CD4-positive, alpha-beta T cell (primary cell): ENCODE measurements at regions not wholly inside any gene's neighbourhood (a gene's known extent, or its start where the extent isn't known, plus 50 kb on each side); places are given as distances from the start of the nearest gene placed in this dataset.

Source experiments
- ATAC-seq: fragments of 200-7000 bp; cut with Tn5 transposase; one replicate; pipeline ENCODE4 v1.10.0; 2022; ENCODE audit warnings: mild to moderate bottlenecking; ENCODE audit not compliant: poor library complexity
- CTCF ChIA-PET: fragments of 350-600 bp; sonication (Branson Sonifier 250); formaldehyde crosslinking; loops from one replicate; lab custom pipeline; 2021; ENCODE audit warnings: antibody characterized with exemption, inconsistent platforms; lab: Charles Lee
- POLR2A ChIA-PET: fragments of 350-600 bp; sonication (Branson Sonifier 250); formaldehyde crosslinking; loops from one replicate; lab custom pipeline; 2021; ENCODE audit warnings: antibody characterized with exemption, inconsistent platforms; lab: Charles Lee
- DNase-seq, 14 experiments: peaks; one replicate each; pipeline ENCODE4 v3.0.0-alpha.2; 2013 to 2020; ENCODE audit warnings: mixed read lengths in 2 of 14
- H3K27ac ChIP-seq, 2 donors: one replicate each; pipeline versions ENCODE4 v1.5.1 to v1.7.0; 2013; ENCODE audit warnings: low read length in 2 of 2, low read depth in 1 of 2, mild to moderate bottlenecking in 1 of 2
- H3K27me3 ChIP-seq, 2 experiments: 1 replicate in 1 of 2; 2 replicates in 1 of 2; pipeline versions ENCODE4 v1.6.1 to v1.7.0; 2013; ENCODE audit warnings: low read length in 2 of 2, control low read depth in 1 of 2, mild to moderate bottlenecking in 1 of 2, moderate library complexity in 1 of 2; ENCODE audit not compliant: insufficient read depth in 2 of 2, control insufficient read depth in 1 of 2
- H3K36me3 ChIP-seq: one replicate; pipeline ENCODE4 v1.6.1; 2013; ENCODE audit warnings: low read length, control low read depth; ENCODE audit not compliant: insufficient read depth
- H3K4me1 ChIP-seq: one replicate; pipeline ENCODE4 v1.6.1; 2013; ENCODE audit warnings: low read length, control low read depth; ENCODE audit not compliant: insufficient read depth
- H3K4me3 ChIP-seq: one replicate; pipeline ENCODE4 v1.5.1; 2013; ENCODE audit warnings: mild to moderate bottlenecking, low read length, moderate library complexity
- H3K9me3 ChIP-seq, 2 experiments: 1 replicate in 1 of 2; 2 replicates in 1 of 2; pipeline versions ENCODE4 v1.6.1 to v1.7.0; 2013; ENCODE audit warnings: low read length in 2 of 2, mild to moderate bottlenecking in 2 of 2, control low read depth in 1 of 2, moderate library complexity in 1 of 2; ENCODE audit not compliant: control insufficient read depth in 1 of 2, insufficient read depth in 1 of 2
- H3K27ac Mint-ChIP-seq: one replicate; pipeline ENCODE4 v1.8.0; 2020; ENCODE audit warnings: mixed read lengths
- H3K27me3 Mint-ChIP-seq: one replicate; pipeline ENCODE4 v1.8.0; 2021; ENCODE audit warnings: mixed read lengths
- H3K36me3 Mint-ChIP-seq: one replicate; pipeline ENCODE4 v1.8.0; 2021; ENCODE audit warnings: low read depth, mixed read lengths
- H3K4me1 Mint-ChIP-seq: one replicate; pipeline ENCODE4 v1.8.0; 2021; ENCODE audit warnings: low read depth, mixed read lengths
- H3K4me3 Mint-ChIP-seq: one replicate; pipeline ENCODE4 v1.8.0; 2020; ENCODE audit warnings: mild to moderate bottlenecking, mixed read lengths
- H3K9me3 Mint-ChIP-seq: one replicate; pipeline ENCODE4 v1.8.0; 2020; ENCODE audit warnings: mixed read lengths
- CTCF ChIP-seq: fragments of 200-600 bp; IDR thresholded peaks from one replicate; pipeline ENCODE4 v1.8.0; 2022; ENCODE audit warnings: antibody characterized with exemption, mild to moderate bottlenecking
- intact Hi-C, 2 experiments: fragments of 100-400 bp; cut with DNase I in 1 of 2; cut with micrococcal nuclease in 1 of 2; formaldehyde crosslinking; loops; one replicate each; pipeline versions ENCODE4 v1.15.1 to v1.9.0; 2023 to 2025; cut with DNase I, micrococcal nuclease

- H3K4me3 Mint-ChIP-seq, result no peak overlapping the region
- CTCF ChIA-PET, result no interaction called here
- H3K4me1 Mint-ChIP-seq, result no peaks in the 10 kb centered on the region
Measured at GRCh38 chr2:237193436-237193835, 107.7 kb downstream of the COPS8 start.

DNA sequence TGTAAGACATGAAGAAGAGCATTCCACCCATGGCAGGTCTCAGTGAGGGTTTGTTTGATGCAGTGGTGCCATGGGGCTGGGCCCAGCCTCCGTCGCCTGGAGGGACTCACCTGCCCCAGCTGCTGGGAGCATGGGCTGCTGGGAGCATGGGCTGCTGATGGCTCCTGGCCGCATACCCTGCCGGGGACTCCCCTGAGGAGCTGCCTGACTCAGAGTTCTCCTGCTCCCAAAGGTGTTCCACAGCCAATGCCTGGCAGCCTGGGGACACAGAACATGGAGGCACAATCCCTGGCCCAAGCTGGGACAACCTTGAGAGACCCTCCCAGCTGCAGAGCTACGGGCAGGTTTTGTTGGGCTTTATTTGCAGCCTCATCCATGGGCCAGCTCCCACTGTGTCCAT, 108.4 kb downstream of the COPS8 start:
- H3K9me3 ChIP-seq, result no peaks in the 10 kb centered on the region
- CTCF ChIA-PET, result no interaction called here
- no peak for TF ChIP-seq CTCF
- no peak overlapping the region for H3K27ac ChIP-seq
- no peak overlapping the region for H3K27ac Mint-ChIP-seq
- H3K36me3 ChIP-seq, result no peaks in the 10 kb centered on the region
- H3K4me3 Mint-ChIP-seq, result no peak overlapping the region
- H3K27me3 ChIP-seq, result no peaks in the 10 kb centered on the region
- no peak overlapping the region for H3K4me3 ChIP-seq
- intact Hi-C loops, result no loop called here
- H3K9me3 Mint-ChIP-seq, result peaks cover 2% of the 10 kb centered on the region
- POLR2A ChIA-PET, result no interaction called here
- no peak for DNase-seq
- peaks cover 4% of the 10 kb centered on the region for H3K27me3 Mint-ChIP-seq
- ATAC-seq, result no peak
- H3K4me1 Mint-ChIP-seq, result no peaks in the 10 kb centered on the region
- H3K4me1 ChIP-seq, result no peaks in the 10 kb centered on the region
- no peaks in the 10 kb centered on the region for H3K36me3 Mint-ChIP-seq

More at GRCh38 chr2:237193436-237193835, 107.7 kb downstream of the COPS8 start:
- H3K9me3 ChIP-seq, result no peaks in the 10 kb centered on the region
- intact Hi-C loops, result no loop called here
- ATAC-seq, result no peak
- Mint-ChIP-seq H3K36me3 (no peaks in the 10 kb centered on the region), H3K9me3 (peaks cover 2% of the 10 kb centered on the region), H3K27ac (no peak overlapping the region), H3K27me3 (peaks cover 4% of the 10 kb centered on the region)
- H3K4me3 ChIP-seq, result no peak overlapping the region
- no peak for DNase-seq
- TF ChIP-seq CTCF, result no peak
- POLR2A ChIA-PET, result no interaction called here
- H3K36me3 ChIP-seq, result no peaks in the 10 kb centered on the region
- H3K4me1 ChIP-seq, result no peaks in the 10 kb centered on the region
- H3K27ac ChIP-seq, result no peak overlapping the region
- H3K27me3 ChIP-seq, result no peaks in the 10 kb centered on the region

DNA sequence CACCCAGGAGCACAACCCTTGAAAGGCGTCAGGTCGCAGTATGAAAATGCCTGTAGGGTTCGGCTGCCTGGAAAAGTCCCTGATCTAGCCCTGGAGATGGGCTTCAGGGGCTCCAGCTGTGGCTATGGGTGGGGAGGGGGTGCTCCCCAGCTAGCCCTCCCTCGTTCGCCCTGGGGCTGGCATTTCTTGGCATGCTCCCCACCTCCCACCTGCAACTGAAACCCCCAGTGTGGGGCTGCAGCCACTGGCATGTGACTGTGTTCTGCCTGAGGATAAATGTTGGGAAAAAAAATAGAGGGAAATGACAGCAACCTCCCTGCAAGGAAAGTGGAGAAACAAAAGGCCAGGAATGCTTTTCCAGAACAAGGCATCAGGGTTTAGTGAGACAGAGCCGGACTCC, 109.2 kb downstream of the COPS8 start:
- Histone ChIP-seq H3K4me1 (no peaks in the 10 kb centered on the region), H3K36me3 (no peaks in the 10 kb centered on the region), H3K27ac (no peak overlapping the region), H3K4me3 (no peak overlapping the region), H3K27me3 (no peaks in the 10 kb centered on the region), H3K9me3 (no peaks in the 10 kb centered on the region)
- intact Hi-C loops, result no loop called here
- H3K27ac Mint-ChIP-seq, result no peak overlapping the region
- no peak for TF ChIP-seq CTCF
- DNase-seq (no peak), ATAC-seq (no peak)
- H3K4me3 Mint-ChIP-seq, result no peak overlapping the region
- ChIA-PET POLR2A (no interaction called here), CTCF (no interaction called here)
- peaks cover 4% of the 10 kb centered on the region for H3K27me3 Mint-ChIP-seq
- H3K36me3 Mint-ChIP-seq, result no peaks in the 10 kb centered on the region
- H3K4me1 Mint-ChIP-seq, result no peaks in the 10 kb centered on the region
- no peaks in the 10 kb centered on the region for H3K9me3 Mint-ChIP-seq
